ENCODE measurements at regions not wholly inside any gene's neighbourhood (a gene's known extent, or its start where the extent isn't known, plus 50 kb on each side); places are given as distances from the start of the nearest gene placed in this dataset.

GRCh38 chr7:157072361-157072760 is 61.9 kb upstream of the MNX1 start:
- no peak for TF ChIP-seq CTCF (IDR thresholded peaks at IDR 0.05)
- TF ChIP-seq POLR2A (IDR thresholded peaks at IDR 0.05) = no peak
- no peak for TF ChIP-seq EP300 (IDR thresholded peaks at IDR 0.05)

Data from tibial nerve (tissue), 4 donors.